ENCODE measurements at regions not wholly inside any gene's neighbourhood (a gene's known extent, or its start where the extent isn't known, plus 50 kb on each side); places are given as distances from the start of the nearest gene placed in this dataset.

DNA sequence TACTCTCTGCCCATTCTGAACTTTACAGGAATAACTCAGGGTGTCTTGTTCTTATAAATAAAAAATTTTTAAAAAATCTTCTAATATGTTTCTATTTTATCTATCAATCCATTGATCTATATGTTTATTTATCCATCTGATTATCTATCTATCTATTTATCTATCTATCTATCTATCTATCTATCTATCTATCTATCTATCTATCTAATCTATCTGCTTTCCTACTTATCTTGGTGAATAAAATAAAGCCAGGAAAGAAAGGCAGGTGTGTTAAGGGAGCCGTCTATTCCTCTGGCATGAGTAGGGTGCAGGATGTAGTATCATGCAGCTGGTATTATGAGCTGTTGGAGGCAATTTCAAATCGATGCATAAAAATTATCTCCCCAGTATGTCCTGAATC lies 153.0 kb downstream of the FOXA2 start:
- DNase-seq (ENCODE audit: low read depth in 2 of 2) = no peak

DNA sequence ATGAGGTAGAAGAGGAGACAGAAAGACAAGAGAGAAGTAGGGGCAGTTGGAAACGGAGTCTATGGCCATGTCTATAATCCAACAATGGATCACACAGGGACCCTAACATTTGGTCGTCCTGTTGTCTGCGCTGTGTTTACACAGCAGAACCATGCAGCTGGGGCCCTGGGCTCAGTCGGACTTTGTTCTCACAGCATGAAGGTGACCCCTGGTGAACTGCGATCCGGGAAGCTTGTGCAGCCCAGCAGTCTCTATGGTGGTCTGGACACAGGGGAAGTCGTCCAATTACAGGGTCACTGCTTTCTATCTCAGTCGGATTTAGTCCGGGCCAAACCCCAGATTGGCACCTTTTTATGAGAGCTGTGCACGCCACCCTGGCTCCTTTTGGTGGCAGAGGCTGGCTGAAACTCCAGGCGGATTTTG lies 153.6 kb downstream of the FOXA2 start:
- DNase-seq (ENCODE audit: low read depth in 2 of 2) = no peak

DNA sequence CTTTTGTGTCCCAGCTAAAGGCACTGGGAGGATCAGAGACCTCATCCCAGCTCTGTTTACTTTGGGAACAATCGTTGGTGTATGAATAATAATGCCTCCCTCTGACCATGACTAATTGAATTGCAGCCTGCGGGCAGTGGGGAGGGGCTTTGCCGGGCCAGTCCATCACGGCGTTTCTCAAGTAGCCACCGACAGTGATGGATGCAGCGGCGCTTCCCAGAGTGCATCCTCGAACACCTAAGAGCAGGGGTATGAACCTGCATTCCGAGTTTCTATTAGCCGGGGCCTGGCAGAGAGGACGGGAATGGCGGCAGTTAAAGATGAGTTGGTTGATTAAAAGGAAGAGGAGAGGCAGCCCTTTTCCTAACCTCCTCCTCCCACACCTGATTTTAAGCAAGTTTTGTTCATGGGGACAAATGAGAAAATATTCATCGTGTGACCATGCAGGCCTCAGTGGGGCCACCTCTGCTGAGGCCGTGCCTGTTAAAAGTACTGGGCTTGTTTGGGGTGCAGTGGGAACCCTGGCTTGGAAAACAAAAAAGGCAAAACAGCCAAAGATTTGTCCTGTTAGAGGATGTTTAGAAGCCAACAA lies 154.1 kb downstream of the FOXA2 start:
- no peak for DNase-seq (ENCODE audit: low read depth in 2 of 2)

DNA sequence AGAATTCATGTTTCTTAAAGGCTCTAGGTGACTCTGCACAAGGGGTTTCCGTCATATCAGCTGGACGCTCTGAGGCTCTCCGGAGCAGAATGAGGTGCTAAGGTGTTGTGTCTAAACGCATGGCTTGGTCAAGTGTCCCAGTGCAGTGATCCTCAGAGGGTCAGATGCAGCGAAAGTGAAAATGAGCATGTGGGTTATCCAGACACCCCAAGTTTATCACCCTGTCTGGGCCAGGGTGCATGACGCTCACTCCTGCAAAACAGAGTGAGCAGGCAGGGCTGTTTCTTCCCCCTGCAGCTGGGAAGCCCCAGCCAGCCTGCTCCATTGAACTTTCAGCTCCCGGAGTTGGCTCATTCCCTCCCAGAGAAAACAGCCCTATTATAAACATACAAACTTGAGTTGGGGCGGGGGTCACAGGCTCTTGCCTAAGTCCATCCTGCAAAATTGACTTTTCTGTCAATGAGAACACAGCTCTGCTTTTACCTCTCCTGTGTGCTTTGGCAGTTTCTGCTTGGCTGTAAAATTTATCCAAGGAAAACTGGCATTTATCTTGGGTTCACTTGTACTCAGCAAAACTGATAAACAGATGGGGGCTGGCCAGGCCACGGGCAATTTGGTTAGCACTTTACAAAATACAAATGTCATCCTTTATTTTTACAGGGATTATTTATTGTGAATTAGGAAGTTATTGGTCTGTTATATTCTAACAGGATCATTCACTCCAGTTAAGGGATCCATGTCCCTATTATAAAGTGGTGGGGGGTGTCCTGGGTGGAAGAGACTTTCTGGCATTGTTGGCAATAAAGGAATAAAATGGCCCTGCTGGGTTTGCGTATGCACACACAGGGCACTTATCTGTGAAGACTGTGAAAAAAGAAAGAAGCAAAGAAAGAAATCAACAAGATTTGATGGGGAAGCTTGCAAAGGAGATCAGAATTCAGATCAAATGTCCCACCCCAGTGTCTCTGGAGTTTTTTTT lies 154.9 kb downstream of the FOXA2 start:
- no peak for DNase-seq (ENCODE audit: low read depth in 2 of 2)

GRCh38 chr20:22428051-22428450 lies 156.3 kb downstream of the FOXA2 start:
- DNase-seq (ENCODE audit: low read depth in 2 of 2) = no peak

GRCh38 chr20:22426772-22427171 lies 157.6 kb downstream of the FOXA2 start:
- DNase-seq (ENCODE audit: low read depth in 2 of 2) = no peak

DNA sequence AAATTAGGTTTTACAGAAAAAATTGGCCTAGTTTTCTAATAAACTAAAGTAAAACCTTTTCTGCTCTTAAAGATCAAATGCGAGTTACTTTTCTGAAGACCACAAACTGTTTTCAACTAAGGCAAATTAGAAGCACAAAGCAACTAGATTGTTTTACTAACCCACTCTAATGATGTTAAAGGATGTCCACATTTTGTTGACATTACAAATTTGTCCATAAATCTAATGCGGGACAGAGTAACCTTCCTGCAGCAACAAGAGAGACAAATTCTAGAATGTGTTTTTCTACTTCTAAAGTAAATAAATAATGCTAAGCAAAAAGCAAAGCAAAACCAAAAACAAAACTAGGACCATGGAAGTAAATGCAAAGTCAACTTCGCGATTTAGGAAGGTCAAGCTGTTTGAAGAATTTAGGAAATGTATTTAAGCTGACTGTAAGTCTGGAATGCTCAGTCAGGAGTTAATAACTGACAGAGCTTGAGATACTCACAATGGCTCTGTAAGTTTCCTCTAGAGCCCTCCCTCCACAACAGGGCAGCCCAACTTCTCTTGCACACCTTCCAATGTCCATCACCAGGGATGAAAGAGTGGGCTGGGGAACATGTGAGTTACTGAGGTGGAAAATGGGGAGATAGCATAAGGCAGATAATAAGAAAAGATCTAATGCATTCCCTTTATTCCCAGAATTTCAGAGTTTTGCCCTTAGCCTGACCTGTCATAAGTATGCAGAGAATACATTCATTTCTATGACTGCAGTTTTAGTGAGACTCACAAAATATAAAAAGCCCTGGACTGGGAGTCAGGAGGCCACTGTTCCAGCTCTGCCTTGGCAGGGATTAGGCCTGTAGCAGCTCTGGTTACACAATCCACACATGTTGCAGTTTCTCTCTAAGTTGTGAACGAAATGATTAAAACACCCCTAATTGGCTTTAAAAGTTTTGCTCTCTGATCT lies 158.8 kb downstream of the FOXA2 start:
- DNase-seq (ENCODE audit: low read depth in 2 of 2) = no peak

GRCh38 chr20:22423190-22423832 lies 161.1 kb downstream of the FOXA2 start:
- DNase-seq (ENCODE audit: low read depth in 2 of 2) = no peak

- DNase-seq (ENCODE audit: low read depth in 2 of 2) = no peak
These were observed 164.2 kb downstream of the FOXA2 start for GRCh38 chr20:22420116-22420598.

- DNase-seq (ENCODE audit: low read depth in 2 of 2) = no peak
These were observed 165.6 kb downstream of the FOXA2 start for GRCh38 chr20:22418738-22419137.

- DNase-seq (ENCODE audit: low read depth in 2 of 2) = no peak
These were observed 170.0 kb downstream of the FOXA2 start for GRCh38 chr20:22414305-22414742.

DNA sequence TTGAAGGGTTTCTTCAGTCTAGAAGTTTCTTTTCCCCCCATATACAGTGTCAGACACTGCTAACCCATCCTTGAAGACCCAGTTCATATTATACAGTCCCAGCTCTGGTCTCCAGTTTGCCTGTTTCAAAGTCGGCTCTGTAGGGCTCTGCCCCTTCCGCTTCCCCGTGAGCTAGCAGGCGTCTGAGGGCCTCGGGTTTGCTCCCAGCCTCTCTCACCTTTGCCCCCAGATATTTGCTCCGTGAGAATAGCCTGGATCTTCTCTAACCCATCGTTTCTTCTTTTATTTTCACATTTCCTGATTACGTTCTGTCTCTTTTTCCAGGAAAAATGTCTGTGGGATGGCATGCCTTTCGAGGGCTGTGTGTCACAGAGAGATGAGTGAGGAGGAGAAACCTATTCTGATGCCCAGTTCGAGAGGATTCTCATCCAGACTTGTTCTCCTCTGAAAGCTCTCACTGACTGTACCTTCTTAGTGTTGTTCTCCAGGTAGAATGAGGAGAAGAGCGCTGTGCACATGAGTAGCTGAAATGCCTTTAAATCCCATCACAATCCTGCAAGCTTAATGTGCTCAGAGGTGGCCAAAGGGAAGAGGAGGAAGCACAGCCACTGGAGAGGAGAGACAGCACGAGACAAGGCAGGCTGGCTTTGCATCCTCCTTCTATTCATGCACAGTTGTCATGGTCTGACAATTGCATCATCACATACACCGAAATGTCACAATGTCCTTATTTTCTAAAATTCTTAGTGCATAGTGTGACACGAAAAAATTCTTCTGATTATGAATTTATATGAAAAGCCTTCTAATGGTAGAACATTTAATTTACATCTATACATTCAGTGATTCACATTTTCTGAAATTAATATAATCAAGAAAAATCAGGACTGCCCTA lies 171.1 kb downstream of the FOXA2 start:
- DNase-seq (ENCODE audit: low read depth in 2 of 2) = no peak

GRCh38 chr20:22411627-22412450 lies 172.5 kb downstream of the FOXA2 start:
- no peak for DNase-seq (ENCODE audit: low read depth in 2 of 2)

DNA sequence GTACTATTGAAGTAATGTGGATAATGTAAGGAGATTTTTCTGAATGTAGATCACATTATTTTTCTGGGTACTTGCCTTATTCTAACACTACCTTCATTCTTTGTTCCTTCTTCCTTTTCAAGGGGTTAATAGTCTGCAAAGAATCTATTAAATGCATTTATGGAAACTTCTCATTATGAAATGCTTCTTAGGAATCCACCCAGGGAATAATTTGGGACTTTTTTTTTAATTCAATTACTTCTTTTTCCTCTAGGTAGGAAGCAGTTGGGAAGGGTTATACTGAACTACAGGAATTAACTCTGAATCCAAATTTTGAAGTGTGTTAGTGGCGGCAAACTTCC lies 173.1 kb downstream of the FOXA2 start:
- no peak for DNase-seq (ENCODE audit: low read depth in 2 of 2)

DNA sequence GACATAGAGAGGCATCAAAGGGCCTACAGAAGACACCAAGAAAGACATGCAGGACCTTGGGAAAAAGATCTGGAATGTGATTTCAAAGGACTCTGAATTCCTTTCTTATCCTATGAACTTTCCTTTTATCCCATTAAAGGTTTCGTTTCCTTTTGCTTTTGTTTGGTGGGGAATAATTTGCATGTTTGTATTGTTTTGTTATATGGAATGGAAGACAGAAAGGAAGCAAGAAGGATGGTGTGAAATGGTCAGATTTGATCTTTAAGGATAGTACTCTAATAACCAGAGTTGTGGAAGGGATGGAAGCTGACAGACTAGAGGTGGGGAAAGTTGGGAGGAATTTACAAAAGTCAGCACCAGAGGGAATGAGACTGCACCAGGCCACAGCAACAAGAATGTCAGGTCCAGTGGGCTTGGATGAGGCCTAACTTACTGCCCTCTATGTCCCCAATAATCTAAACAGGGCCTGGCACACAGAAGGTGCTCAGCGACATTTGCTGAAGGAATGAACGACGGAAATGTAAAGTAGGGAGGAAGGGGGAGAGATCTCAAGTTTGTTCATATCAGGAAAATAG lies 173.7 kb downstream of the FOXA2 start:
- DNase-seq (ENCODE audit: low read depth in 2 of 2) = no peak

- DNase-seq (ENCODE audit: low read depth in 2 of 2) = no peak
These were observed 175.6 kb downstream of the FOXA2 start for GRCh38 chr20:22408521-22409402.

DNA sequence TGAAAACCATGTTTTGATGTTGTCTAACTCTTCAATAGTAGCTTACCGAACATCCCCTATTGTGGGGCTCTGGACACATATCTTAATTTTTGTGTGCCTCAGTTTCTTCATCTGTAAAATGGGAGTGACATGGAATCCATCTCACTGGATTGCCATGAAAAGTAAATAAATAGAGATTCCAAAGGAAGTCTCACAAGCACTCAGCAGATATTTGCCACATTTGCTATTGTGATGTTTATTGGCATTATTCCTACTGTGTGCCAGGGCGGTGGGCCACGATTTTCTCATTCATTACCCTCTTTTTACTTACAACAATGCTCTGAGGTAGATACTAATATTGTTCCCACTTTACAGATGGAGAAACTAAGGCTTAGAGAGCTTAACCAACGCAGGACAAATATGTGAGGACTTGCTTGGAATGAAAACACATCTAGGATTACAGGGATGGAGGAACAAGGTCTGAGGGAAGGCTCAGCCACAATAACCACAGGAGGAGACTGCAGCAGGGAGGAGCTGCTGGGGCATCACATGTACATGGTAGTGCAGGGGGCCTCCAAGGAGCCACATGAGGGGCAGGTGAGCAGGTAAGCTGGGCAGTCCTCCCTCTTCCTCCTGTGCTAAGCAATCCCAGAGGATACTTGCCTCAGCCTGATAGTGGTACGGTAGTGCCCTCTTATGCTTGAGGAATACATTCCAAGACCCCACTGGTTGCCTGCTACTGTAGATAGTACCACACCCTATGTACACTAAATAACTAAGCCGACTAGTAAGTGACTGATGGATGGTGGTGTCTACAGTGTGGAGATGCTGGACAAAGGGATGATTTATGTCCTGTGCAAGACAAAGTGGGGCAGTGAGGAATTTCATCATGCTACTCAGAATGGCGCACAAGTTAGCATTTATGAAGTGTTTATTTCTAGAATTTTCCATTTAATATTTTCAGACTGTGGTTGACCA lies 176.9 kb downstream of the FOXA2 start:
- DNase-seq (ENCODE audit: low read depth in 2 of 2) = no peak

All from stimulated activated CD4-positive, alpha-beta T cell treated with anti-CD3 and anti-CD28 coated beads, Interleukin-12 subunit alpha, Interleukin-12 subunit beta, amount 100 ng/mL, for 24 hours (primary cell).